HG03558 (cell line): ENCODE measurements at regions not wholly inside any gene's neighbourhood (a gene's known extent, or its start where the extent isn't known, plus 50 kb on each side); places are given as distances from the start of the nearest gene placed in this dataset.
"Not testable (repeated sequence)": the region's sequence is repeated elsewhere in the genome, so short reads cannot be mapped to it uniquely, and the experiment has no call there.

Experiments
- ATAC-seq: cut with Tn5 transposase; IDR thresholded peaks from one replicate; pipeline ENCODE4 v1.9.1; 2021; ENCODE audit warnings: moderate number of reproducible peaks; ENCODE audit not compliant: unreplicated experiment; ENCODE audit errors: extremely low read depth

GRCh38 chr16:47924950-47925349 is 230.8 kb downstream of the ABCC12 start:
- ATAC-seq = no peak

- ATAC-seq = no peak
Observed at GRCh38 chr16:47921535-47921934, 234.3 kb downstream of the ABCC12 start.

- ATAC-seq = no peak
Observed at GRCh38 chr16:47920709-47921108, 235.1 kb downstream of the ABCC12 start.

GRCh38 chr16:47917118-47917517 is 238.7 kb downstream of the ABCC12 start:
- no peak for ATAC-seq

- no peak for ATAC-seq
Observed at GRCh38 chr16:47916266-47916665, 239.5 kb downstream of the ABCC12 start.

GRCh38 chr16:47907109-47907508 is 248.7 kb downstream of the ABCC12 start:
- no peak for ATAC-seq

- ATAC-seq = no peak
Observed at GRCh38 chr16:47905771-47906170, 250.0 kb downstream of the ABCC12 start.

- no peak for ATAC-seq
Observed at GRCh38 chr16:47904691-47905090, 251.1 kb downstream of the ABCC12 start.

GRCh38 chr16:47903470-47903869 is 252.3 kb downstream of the ABCC12 start:
- no peak for ATAC-seq

GRCh38 chr16:47897105-47897504 is 258.7 kb downstream of the ABCC12 start:
- not testable (repeated sequence) for ATAC-seq

- no peak for ATAC-seq
Observed at GRCh38 chr16:47895146-47895545, 260.6 kb downstream of the ABCC12 start.

GRCh38 chr16:47892999-47893398 is 262.8 kb downstream of the ABCC12 start:
- ATAC-seq = no peak

- ATAC-seq = no peak
Observed at GRCh38 chr16:47888734-47889133, 267.1 kb downstream of the ABCC12 start.

- ATAC-seq = no peak
Observed at GRCh38 chr16:47888142-47888541, 267.7 kb downstream of the ABCC12 start.

- no peak for ATAC-seq
Observed at GRCh38 chr16:47887496-47887895, 268.3 kb downstream of the ABCC12 start.

- no peak for ATAC-seq
Observed at GRCh38 chr16:47886631-47887415, 269.0 kb downstream of the ABCC12 start.

GRCh38 chr16:47886139-47886538 is 269.7 kb downstream of the ABCC12 start:
- ATAC-seq = no peak

GRCh38 chr16:47885489-47885888 is 270.3 kb downstream of the ABCC12 start:
- ATAC-seq = no peak

- no peak for ATAC-seq
Observed at GRCh38 chr16:47884116-47884725, 271.6 kb downstream of the ABCC12 start.

- no peak for ATAC-seq
Observed at GRCh38 chr16:47881574-47881973, 274.2 kb downstream of the ABCC12 start.

GRCh38 chr16:47880653-47881052 is 275.1 kb downstream of the ABCC12 start:
- no peak for ATAC-seq

GRCh38 chr16:47877166-47877565 is 278.6 kb downstream of the ABCC12 start:
- ATAC-seq = no peak
